Ascending aorta (tissue), 2 donors: ENCODE measurements at regions not wholly inside any gene's neighbourhood (a gene's known extent, or its start where the extent isn't known, plus 50 kb on each side); places are given as distances from the start of the nearest gene placed in this dataset.

Experiments
- DNase-seq, 2 donors: peaks; one replicate each; pipeline ENCODE4 v3.0.0-alpha.2; 2019; ENCODE audit warnings: low spot score in 2 of 2
- H3K27ac ChIP-seq, 2 donors: fragments of 200-600 bp; sonication (generic); one replicate each; pipeline ENCODE4 v1.5.1; 2016 to 2017; ENCODE audit warnings: mild to moderate bottlenecking in 1 of 2
- H3K27me3 ChIP-seq: fragments of 200-600 bp; sonication (generic); one replicate; pipeline ENCODE4 v1.5.1; 2017
- H3K36me3 ChIP-seq, 2 donors: fragments of 200-600 bp; sonication (generic); one replicate each; pipeline ENCODE4 v1.5.1; 2016
- H3K4me1 ChIP-seq, 2 donors: fragments of 200-600 bp; sonication (generic); one replicate each; pipeline ENCODE4 v1.5.1; 2016 to 2017; ENCODE audit warnings: mild to moderate bottlenecking in 1 of 2
- H3K4me3 ChIP-seq, 2 donors: fragments of 200-600 bp; sonication (generic); one replicate each; pipeline ENCODE4 v1.5.1; 2016 to 2017; ENCODE audit warnings: mild to moderate bottlenecking in 1 of 2
- H3K9me3 ChIP-seq, 2 donors: fragments of 200-600 bp; sonication (generic); one replicate each; pipeline ENCODE4 v1.5.1; 2016
- intact Hi-C: fragments of 100-400 bp; cut with DNase I; formaldehyde crosslinking; loops from one replicate; pipeline ENCODE4 v1.15.1; 2023
- TF ChIP-seq, protein P1 (sequence below), 3 experiments: fragments of 200-600 bp in 2 of 3; fragments of 450-650 bp in 1 of 3; sonication (generic) in 2 of 3; IDR thresholded peaks; one replicate each; pipeline ENCODE4 v1.5.1; 2016 to 2019; ENCODE audit warnings: antibody characterized with exemption in 3 of 3, mild to moderate bottlenecking in 1 of 3, moderate library complexity in 1 of 3

DNA sequence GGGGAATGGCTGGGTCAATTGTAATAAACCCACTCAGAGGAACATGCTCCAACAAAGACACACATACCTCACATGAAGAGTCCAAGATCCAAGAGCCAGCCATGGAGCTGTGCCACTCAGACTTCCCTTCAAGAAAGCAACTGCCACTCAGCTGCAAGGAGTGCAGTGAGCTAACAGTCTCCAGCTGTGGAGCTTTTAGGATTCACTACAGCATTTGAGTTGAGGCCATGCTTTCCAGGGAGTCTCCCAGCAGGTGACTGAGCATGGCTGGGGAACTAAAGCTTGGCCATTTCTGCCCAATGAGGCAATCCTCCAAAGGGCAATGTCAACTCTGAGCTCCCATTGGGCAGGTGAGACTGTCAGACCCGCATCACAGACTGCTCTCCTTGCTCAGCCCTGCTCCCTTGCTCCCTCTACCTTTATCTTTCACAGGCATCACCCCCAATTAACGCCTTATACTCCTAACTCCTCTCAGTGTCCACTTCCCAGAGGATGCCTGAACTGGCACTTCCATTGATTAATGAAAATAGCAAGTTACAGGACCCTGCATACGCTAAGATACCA lies 165.3 kb upstream of the CTNNB1 start:
- TF ChIP-seq, protein P1, sequence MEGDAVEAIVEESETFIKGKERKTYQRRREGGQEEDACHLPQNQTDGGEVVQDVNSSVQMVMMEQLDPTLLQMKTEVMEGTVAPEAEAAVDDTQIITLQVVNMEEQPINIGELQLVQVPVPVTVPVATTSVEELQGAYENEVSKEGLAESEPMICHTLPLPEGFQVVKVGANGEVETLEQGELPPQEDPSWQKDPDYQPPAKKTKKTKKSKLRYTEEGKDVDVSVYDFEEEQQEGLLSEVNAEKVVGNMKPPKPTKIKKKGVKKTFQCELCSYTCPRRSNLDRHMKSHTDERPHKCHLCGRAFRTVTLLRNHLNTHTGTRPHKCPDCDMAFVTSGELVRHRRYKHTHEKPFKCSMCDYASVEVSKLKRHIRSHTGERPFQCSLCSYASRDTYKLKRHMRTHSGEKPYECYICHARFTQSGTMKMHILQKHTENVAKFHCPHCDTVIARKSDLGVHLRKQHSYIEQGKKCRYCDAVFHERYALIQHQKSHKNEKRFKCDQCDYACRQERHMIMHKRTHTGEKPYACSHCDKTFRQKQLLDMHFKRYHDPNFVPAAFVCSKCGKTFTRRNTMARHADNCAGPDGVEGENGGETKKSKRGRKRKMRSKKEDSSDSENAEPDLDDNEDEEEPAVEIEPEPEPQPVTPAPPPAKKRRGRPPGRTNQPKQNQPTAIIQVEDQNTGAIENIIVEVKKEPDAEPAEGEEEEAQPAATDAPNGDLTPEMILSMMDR (IDR thresholded peaks at IDR 0.05) = no peak
- Histone ChIP-seq H3K9me3 (no peaks in the 10 kb centered on the region), H3K4me1 (no peaks in the 10 kb centered on the region), H3K27me3 (no peaks in the 10 kb centered on the region), H3K27ac (no peak overlapping the region), H3K4me3 (no peak overlapping the region), H3K36me3 (no peaks in the 10 kb centered on the region)
- intact Hi-C loops = no loop called here
- no peak for DNase-seq

DNA sequence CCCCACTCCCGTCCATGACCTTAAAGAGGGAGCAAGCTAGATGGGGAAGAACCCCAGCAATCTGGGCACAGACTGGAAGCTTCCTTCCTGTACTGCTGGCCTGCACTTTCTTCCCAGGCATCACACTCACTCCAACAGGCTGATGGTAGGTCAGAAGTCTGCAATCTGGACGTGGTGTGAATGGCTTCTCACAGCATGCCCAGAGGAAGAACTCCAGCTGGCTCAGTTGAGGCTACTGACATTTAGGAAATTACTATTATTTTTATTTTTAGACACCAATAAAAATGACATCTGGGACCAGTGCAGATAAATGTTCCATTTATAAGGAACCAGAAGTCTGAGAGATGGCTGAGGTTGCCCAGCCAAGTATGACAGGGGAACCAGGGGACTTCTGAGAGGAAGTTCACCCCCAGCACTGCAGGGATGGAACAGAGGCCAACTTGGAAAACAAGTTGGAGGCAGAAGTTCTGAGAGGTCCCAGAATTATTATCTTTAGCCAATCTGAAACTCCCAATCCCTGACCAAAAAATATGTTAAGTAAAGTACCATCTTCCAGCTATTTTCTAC lies 163.8 kb upstream of the CTNNB1 start:
- no peaks in the 10 kb centered on the region for H3K4me1 ChIP-seq
- H3K36me3 ChIP-seq = no peaks in the 10 kb centered on the region
- DNase-seq = no peak
- TF ChIP-seq, protein P1 (IDR thresholded peaks at IDR 0.05) = no peak
- no peaks in the 10 kb centered on the region for H3K9me3 ChIP-seq
- no peak overlapping the region for H3K27ac ChIP-seq
- H3K27me3 ChIP-seq = no peaks in the 10 kb centered on the region
- H3K4me3 ChIP-seq = no peak overlapping the region
- intact Hi-C loops = no loop called here

DNA sequence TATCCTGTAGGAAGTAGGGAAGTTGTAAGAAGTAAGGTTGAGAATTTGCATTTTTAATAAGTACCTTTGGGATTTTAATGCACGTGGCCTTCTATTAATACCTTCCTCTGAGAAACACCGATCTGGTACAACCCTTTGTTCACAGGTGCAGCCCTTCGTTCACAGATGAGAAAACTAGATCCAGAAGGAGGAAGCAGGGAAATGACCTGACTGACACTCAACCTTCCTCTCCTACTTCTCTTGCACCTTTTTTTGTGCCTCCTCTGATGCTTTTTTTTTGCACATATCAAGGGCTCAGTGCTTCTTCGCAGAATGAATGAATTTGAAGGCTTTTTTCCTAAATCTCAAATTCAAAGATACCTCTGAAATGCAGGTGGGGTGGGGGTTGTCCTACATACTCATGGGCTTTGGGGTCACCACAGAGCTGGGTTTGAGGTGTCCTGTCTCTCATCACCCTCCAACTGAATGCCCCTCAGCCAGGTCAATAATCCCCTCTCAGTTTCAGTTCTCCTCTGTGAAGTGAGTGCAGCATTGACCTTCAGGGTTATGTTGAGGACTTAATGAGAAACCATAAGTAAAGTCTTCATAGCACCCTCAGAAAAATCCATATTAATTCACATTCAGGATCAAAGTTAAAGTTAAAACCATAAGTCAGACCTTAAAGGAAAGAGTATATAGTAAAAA lies 161.5 kb upstream of the CTNNB1 start:
- H3K4me1 ChIP-seq = no peaks in the 10 kb centered on the region
- H3K4me3 ChIP-seq = no peak overlapping the region
- no peak overlapping the region for H3K27ac ChIP-seq
- H3K9me3 ChIP-seq = no peaks in the 10 kb centered on the region
- H3K27me3 ChIP-seq = no peaks in the 10 kb centered on the region
- intact Hi-C loops = no loop called here
- TF ChIP-seq, protein P1 (IDR thresholded peaks at IDR 0.05) = no peak
- H3K36me3 ChIP-seq = no peaks in the 10 kb centered on the region
- no peak for DNase-seq

DNA sequence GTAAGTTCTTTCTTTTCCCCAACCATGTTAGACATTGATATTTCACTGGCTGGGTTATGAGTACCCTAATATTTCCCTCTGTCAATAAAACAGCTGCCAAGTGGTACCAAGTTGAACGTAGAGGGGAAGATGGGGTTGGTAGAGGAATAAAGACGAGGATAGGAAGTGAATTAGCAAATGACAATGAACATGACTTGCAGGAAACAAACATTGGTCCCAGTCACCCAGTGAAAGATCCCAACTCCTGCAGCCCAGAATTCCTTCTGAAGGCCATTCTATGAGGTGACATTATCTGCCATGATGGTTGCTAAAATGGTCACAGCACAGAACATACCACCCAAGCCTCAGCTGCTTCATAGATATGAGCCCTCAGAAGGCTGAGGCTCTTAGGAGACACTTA lies 159.0 kb upstream of the CTNNB1 start:
- Histone ChIP-seq H3K4me1 (no peaks in the 10 kb centered on the region), H3K4me3 (no peak overlapping the region), H3K27ac (no peak overlapping the region), H3K27me3 (no peaks in the 10 kb centered on the region), H3K36me3 (no peaks in the 10 kb centered on the region), H3K9me3 (no peaks in the 10 kb centered on the region)
- intact Hi-C loops = no loop called here
- TF ChIP-seq, protein P1 (IDR thresholded peaks at IDR 0.05) = no peak
- no peak for DNase-seq

DNA sequence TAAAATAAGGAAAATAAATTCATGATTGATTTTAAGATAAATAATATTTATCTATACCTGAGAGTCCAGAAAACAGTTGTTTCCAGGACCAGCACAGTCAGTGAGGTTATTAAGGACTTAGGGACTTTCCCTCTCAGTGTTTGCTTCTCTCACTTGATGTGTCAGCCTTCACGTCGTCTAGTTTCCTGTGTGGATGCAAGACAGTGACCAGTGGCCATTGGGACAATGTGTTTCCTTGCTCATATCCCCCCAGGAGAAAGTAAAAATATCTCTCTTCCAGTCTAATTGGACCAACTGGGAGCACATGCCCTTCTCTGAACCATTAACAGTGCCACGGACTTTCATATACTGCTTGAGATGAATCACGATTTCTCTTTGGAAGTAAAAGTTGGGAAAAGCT lies 157.8 kb upstream of the CTNNB1 start:
- no peaks in the 10 kb centered on the region for H3K36me3 ChIP-seq
- TF ChIP-seq, protein P1 (IDR thresholded peaks at IDR 0.05) = no peak
- no peak overlapping the region for H3K27ac ChIP-seq
- no peak for DNase-seq
- intact Hi-C loops = no loop called here
- H3K27me3 ChIP-seq = no peaks in the 10 kb centered on the region
- H3K4me1 ChIP-seq = no peaks in the 10 kb centered on the region
- no peaks in the 10 kb centered on the region for H3K9me3 ChIP-seq
- no peak overlapping the region for H3K4me3 ChIP-seq
